HG02884 (cell line): ENCODE measurements at regions not wholly inside any gene's neighbourhood (a gene's known extent, or its start where the extent isn't known, plus 50 kb on each side); places are given as distances from the start of the nearest gene placed in this dataset.
"Not testable (repeated sequence)": the region's sequence is repeated elsewhere in the genome, so short reads cannot be mapped to it uniquely, and the experiment has no call there.

Experiments used
- ATAC-seq: cut with Tn5 transposase; IDR thresholded peaks from one replicate; pipeline ENCODE4 v1.9.1; 2021; ENCODE audit warnings: mild to moderate bottlenecking, moderate library complexity; ENCODE audit not compliant: unreplicated experiment

- ATAC-seq: no peak
Observed at GRCh38 chr12:124654666-124655047, 87.2 kb upstream of the NCOR2 start.

DNA sequence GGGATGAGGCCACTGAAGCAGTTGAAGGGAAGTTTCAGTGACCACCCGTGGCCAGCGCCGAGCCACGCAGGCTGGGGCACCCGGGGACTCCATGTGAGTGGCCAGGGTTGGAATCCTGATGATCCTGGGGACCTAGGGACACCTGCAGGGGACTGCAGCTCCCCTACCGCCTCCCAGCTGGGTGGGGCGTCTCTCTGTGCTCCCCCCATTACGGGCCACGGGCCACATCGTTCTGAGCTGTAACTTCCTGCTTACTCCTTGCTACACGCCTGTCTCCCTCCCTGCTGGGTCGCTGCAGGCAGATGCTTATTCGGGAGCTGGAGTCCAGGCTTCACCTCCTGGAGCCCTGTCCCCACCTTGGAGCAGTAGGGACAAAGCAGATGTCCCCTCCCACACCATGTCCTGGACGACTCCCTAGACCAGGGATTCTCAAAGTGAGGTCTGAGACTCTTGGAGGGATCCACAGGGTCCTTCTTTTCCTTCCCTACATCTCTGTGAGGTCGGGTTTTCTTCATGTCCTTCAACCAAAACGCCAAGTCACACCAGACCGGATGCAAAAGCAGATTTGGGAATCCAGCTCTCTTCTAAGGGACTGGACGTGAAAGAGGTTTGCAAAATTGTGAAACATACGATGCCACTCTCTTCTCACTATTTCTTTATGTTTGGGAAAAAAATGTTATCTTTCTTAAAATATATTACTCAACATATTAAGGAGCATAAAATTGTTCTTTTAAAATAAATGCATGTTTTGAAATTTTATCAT lies 85.9 kb upstream of the NCOR2 start:
- no peak for ATAC-seq

DNA sequence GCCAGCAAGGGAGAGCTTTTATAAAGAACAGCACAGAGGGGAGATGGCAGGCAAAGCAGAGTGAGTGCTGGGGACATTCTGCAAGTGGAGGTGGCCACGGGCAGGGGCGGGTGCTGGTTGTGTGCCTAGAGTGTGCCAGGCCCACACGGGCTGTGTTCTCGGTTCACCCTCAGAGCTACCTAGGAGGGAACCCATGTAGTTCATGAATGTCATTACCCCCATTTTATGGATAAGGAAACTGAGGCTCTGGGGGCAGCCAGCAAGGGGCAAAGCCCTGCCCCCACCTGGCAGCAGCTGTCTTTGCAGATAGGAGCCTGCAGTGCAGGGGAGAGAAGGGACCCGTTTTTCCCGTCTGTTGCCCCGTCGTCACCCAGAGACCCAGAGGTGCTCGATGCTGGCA lies 85.2 kb upstream of the NCOR2 start:
- ATAC-seq: no peak

GRCh38 chr12:124651516-124652273 lies 84.3 kb upstream of the NCOR2 start:
- ATAC-seq: no peak

GRCh38 chr12:124650912-124651311 lies 83.5 kb upstream of the NCOR2 start:
- no peak for ATAC-seq

GRCh38 chr12:124648710-124649384 lies 81.4 kb upstream of the NCOR2 start:
- ATAC-seq: no peak

- ATAC-seq: no peak
Observed at GRCh38 chr12:124647316-124647715, 79.9 kb upstream of the NCOR2 start.

DNA sequence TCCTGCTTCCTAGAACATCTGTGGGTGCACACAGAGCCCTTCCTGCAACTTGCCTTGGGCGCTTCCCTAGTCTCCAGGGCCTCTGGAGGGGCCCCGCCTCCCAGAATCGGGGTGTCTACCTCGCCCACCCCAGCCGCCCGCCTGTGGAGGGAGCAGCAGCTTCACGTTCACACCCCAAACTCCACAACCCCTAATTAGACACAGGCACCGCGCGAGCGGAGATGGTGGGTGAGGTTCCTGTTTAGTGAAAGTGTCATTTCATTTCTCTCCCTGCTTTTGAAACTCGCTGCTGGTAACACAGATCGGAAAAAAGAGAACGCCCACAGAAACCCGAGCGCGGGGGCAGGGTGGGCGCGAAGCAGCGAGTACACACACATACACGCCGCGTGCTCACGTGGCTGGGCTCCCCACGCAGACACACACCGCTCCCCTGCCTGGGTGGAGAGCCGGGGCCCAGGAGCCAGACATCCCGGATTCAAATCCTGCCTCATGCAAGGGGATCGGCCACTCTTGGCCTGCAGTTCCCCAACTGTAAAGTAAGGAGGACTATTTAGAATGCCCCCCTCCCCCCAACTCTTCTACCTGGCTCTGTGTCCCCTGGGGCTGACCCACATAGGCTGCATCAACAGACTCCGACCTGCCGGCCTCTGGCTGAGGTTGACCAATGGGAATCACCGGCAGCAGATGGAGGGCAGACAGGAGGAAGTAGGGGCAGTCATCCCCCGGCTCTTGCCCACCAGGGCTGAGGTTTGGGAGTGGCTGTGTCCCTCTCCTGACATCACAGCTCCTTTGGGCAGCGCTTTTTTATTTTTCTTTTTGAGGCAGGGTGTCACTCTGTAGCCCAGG lies 79.2 kb upstream of the NCOR2 start:
- ATAC-seq: no peak

DNA sequence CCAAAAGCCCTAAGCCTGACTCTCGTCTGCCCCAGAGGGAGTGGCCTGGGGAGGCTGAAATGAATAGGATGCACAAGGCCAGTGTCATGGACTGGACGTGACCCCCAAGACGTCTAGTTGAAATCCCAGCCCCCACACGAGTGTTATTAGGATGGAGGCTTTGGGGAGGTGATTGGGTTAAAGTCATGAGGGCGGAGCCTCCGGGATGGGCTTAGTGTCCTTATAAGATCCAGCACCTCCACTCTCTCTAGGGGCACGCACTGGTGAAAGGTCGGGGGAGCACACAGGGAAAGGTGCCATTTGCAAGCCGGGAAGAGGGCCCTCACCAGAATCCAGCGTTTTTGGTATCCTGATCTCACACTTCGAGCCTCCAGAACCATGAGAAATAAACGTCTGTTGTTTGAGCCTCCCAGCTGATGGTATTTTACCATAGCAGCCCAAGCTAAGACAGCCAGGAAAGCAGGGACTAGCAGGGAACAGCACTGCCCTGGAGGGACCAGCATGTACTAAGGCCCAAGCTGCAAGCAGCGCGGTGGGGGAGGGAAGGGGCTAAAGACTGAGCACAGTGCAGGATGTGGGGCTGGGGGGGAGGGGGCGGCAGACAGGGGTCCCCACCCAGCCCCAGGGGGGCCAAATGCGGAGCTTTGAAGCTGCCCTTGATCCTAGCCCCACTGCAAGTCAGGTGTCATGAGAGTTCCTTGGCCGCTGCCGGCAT lies 78.3 kb upstream of the NCOR2 start:
- no peak for ATAC-seq

- not testable (repeated sequence) for ATAC-seq
Observed at GRCh38 chr12:124643768-124644167, 76.4 kb upstream of the NCOR2 start.

DNA sequence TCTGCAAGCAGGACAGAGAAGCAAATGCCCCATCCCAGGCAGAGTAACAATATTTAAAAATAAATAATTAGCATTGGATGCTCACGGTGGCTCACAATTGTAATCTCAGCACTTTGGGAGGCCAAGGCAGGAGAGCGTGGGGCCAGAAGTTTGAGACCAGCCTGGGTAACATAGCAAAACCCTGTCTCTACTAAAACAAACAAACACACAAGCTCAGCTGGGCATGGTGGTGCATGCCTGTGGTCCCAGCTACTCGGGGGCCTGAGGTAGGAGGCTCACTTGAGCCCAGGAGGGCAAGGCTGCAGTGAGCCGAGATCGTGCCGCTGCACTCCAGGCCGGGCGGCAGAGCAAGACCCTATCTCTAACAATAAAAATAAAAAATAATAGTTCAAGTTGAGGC lies 74.7 kb upstream of the NCOR2 start:
- no peak for ATAC-seq

DNA sequence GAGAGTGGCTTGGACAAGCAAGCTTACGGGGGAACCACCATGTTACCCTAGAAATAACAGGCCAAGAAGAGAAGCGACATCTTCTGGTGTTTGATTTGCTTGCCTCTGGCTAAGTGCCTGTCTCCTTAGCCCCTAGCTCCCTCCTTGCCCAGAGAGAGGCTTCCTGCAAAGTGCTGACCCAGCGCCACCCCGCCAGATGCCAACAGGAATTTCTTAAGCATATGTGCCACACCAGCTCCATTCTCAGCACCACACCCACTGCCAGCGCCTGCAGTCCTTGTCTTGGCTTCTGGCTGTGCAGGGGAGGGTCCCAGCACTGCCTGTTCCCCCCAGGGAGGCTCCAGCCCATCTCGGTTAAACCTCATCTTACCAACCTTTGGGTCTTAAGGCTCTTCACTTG lies 74.2 kb upstream of the NCOR2 start:
- ATAC-seq: no peak

GRCh38 chr12:124640056-124640455 lies 72.6 kb upstream of the NCOR2 start:
- no peak for ATAC-seq

- no peak for ATAC-seq
Observed at GRCh38 chr12:124639122-124639806, 71.9 kb upstream of the NCOR2 start.

- ATAC-seq: no peak
Observed at GRCh38 chr12:124637581-124637981, 70.2 kb upstream of the NCOR2 start.

- no peak for ATAC-seq
Observed at GRCh38 chr12:124637163-124637562, 69.8 kb upstream of the NCOR2 start.

- no peak for ATAC-seq
Observed at GRCh38 chr12:124636138-124636978, 68.9 kb upstream of the NCOR2 start.

GRCh38 chr12:124635316-124635715 lies 67.9 kb upstream of the NCOR2 start:
- no peak for ATAC-seq
